ENCODE measurements at regions not wholly inside any gene's neighbourhood (a gene's known extent, or its start where the extent isn't known, plus 50 kb on each side); places are given as distances from the start of the nearest gene placed in this dataset.

DNA sequence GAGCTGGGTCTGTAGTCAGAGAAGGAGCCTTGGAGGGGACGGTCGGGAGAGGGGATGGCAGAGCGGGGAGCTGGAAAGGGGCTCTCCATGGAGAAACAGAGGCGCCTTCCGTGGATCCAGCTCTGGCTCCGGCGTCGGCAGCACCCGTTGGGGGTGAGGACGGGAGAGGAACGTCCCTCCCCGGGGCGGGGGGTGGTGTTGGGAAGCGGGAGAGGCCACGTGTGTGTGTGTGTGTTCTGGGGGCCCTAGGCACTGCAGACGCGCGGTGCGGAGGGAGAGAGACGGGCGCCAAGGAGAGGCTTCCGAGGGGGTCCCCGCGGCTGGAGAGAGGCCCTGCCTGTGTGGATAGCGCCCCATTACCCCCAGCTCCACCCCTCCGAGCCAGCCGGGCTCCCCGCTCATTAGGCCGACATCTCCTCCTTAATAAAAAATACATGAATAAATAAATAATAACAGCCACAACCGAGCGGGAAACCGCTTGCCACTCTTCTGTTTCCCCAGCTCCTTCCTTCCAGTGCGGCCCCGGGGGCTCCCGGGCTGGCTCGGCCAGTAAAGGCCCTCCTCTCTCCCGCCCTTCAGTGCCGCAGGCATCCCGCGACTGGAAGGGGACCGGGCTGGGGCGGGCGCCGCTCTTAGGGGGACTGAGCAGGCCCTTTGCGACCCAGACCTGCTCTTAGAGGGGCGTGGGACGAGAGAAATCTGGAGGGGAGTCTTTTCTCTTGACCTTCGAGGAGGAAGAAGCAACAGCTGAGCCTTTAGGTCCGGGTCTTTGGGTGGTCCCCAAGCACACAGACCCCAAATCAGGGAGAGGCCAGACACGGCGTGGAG, 71.3 kb upstream of the ARAP3 start:
- Histone ChIP-seq H3K9ac (ENCODE audit: insufficient read depth, low read length, poor library complexity, severe bottlenecking) (no peak overlapping the region), H3K4me3 (replicated peaks in 1 of 3; ENCODE audit: low read depth in 2 of 3, low read length in 3 of 3) (no peak overlapping the region), H3K36me3 (replicated peaks in 1 of 2; ENCODE audit: control insufficient read depth in 1 of 2, insufficient read depth in 2 of 2, low read length in 2 of 2) (no peaks in the 10 kb centered on the region), H3K27ac (ENCODE audit: low read depth in 1 of 2, low read length in 2 of 2) (no peak overlapping the region), H3K4me2 (replicated peaks; ENCODE audit: extremely low read depth, low read length, poor library complexity, severe bottlenecking) (no peak overlapping the region), H3K27me3 (ENCODE audit: control insufficient read depth in 2 of 2, insufficient read depth in 2 of 2, low read length in 2 of 2) (peaks cover 16 to 45% of the 10 kb centered on the region in 2 donors), H4K20me1 (ENCODE audit: insufficient read depth, low read length) (no peaks in the 10 kb centered on the region), H2AFZ (ENCODE audit: insufficient read depth, low read depth, low read length, poor library complexity, severe bottlenecking) (no peak overlapping the region), H3K4me1 (ENCODE audit: control insufficient read depth in 1 of 2, insufficient read depth in 2 of 2, low read length in 2 of 2) (no peaks in the 10 kb centered on the region), H3K9me3 (replicated peaks in 1 of 2; ENCODE audit: control insufficient read depth in 1 of 2, insufficient read depth in 1 of 2, low read length in 2 of 2) (peaks cover 0 to 5% of the 10 kb centered on the region in 2 donors), H3K79me2 (ENCODE audit: insufficient read depth, low read length) (no peaks in the 10 kb centered on the region)
- no peak for DNase-seq
- Mint-ChIP-seq H3K4me1 (no peaks in the 10 kb centered on the region), H3K27ac (no peak overlapping the region), H3K9me3 (peaks cover 0 to 5% (median 2%) of the 10 kb centered on the region in 7 donors), H3K4me3 (peak overlapping the region in 1 of 2 donors; percentile 62), H3K27me3 (ENCODE audit: low read depth in 3 of 3) (peaks cover 40 to 61% (median 56%) of the 10 kb centered on the region in 3 donors), H3K36me3 (no peaks in the 10 kb centered on the region)
- intact Hi-C loops (cut with micrococcal nuclease): no loop called here
- TF ChIP-seq, protein P1, sequence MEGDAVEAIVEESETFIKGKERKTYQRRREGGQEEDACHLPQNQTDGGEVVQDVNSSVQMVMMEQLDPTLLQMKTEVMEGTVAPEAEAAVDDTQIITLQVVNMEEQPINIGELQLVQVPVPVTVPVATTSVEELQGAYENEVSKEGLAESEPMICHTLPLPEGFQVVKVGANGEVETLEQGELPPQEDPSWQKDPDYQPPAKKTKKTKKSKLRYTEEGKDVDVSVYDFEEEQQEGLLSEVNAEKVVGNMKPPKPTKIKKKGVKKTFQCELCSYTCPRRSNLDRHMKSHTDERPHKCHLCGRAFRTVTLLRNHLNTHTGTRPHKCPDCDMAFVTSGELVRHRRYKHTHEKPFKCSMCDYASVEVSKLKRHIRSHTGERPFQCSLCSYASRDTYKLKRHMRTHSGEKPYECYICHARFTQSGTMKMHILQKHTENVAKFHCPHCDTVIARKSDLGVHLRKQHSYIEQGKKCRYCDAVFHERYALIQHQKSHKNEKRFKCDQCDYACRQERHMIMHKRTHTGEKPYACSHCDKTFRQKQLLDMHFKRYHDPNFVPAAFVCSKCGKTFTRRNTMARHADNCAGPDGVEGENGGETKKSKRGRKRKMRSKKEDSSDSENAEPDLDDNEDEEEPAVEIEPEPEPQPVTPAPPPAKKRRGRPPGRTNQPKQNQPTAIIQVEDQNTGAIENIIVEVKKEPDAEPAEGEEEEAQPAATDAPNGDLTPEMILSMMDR (IDR thresholded peaks at IDR 0.05): no peak
- WGBS (ENCODE audit: insufficient coverage): 12% methylated on average over 28 of the region's 51 CpGs

DNA sequence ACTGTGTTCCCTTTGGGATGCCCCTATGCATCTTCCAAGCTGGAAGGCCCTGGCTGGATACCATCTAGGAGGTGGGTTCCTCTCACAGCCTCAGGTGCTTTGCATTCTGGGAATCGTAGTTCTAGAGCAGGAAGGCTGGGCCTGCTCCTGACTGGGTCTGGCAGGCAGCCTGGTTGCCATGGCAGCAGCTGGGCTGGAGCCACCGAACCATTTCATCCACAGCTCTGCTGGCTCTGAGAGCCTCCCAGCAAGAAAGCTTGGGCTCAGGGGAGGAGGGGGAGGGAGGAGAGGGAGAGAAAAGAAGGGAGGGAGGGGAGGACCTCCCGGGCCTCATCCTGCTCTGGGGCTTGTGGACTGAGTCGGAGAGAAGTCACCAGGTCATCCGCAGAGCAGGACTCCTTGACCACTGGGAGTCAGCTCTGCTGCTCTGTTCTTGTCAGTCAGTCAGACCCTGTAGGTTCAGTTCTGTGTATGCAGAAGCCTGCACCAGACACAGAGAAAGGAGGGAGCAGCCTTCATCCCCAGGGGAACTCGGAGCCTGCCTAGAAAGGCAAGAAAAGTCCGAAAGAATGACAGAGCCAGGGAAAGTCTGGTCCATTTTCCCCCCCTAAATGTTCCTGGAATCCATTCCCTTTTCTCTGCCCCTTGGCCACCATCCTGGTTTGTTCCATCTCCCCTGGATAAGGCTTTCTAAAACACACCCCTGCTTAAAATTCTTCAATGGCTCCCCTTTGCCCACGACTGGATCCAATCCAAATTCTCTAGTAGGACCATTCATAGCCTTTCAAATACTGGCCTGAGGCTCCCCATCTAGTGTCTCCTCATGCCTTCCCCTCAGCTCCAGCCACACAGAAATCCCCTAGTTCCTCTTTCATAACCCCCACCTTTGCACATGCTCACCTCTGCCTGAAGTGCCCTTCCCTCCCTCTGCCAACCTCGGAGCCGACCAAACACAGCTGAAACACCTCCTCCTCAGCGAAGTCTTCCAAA, 65.4 kb upstream of the ARAP3 start:
- DNase-seq: no peak
- no peaks in the 10 kb centered on the region for H3K4me1 Mint-ChIP-seq
- H3K27me3 ChIP-seq (ENCODE audit: control insufficient read depth in 2 of 2, insufficient read depth in 2 of 2, low read length in 2 of 2): peaks cover 3 to 8% of the 10 kb centered on the region in 2 donors
- no peak overlapping the region for H3K4me2 ChIP-seq (replicated peaks; ENCODE audit: extremely low read depth, low read length, poor library complexity, severe bottlenecking)
- H3K79me2 ChIP-seq (ENCODE audit: insufficient read depth, low read length): no peaks in the 10 kb centered on the region
- H3K36me3 Mint-ChIP-seq: no peaks in the 10 kb centered on the region
- no peak overlapping the region for H3K27ac ChIP-seq (ENCODE audit: low read depth in 1 of 2, low read length in 2 of 2)
- no peaks in the 10 kb centered on the region for H4K20me1 ChIP-seq (ENCODE audit: insufficient read depth, low read length)
- no peak overlapping the region for H3K9ac ChIP-seq (ENCODE audit: insufficient read depth, low read length, poor library complexity, severe bottlenecking)
- no peak overlapping the region for H3K27ac Mint-ChIP-seq
- TF ChIP-seq, protein P1 (IDR thresholded peaks at IDR 0.05): no peak
- H3K27me3 Mint-ChIP-seq (ENCODE audit: low read depth in 3 of 3): peaks cover 13 to 31% (median 23%) of the 10 kb centered on the region in 3 donors
- H2AFZ ChIP-seq (ENCODE audit: insufficient read depth, low read depth, low read length, poor library complexity, severe bottlenecking): no peak overlapping the region
- H3K9me3 Mint-ChIP-seq: no peaks in the 10 kb centered on the region
- no peak overlapping the region for H3K4me3 ChIP-seq (replicated peaks in 1 of 3; ENCODE audit: low read depth in 2 of 3, low read length in 3 of 3)
- no peaks in the 10 kb centered on the region for H3K4me1 ChIP-seq (ENCODE audit: control insufficient read depth in 1 of 2, insufficient read depth in 2 of 2, low read length in 2 of 2)
- intact Hi-C loops (cut with micrococcal nuclease): no loop called here
- H3K4me3 Mint-ChIP-seq: no peak overlapping the region
- H3K36me3 ChIP-seq (replicated peaks in 1 of 2; ENCODE audit: control insufficient read depth in 1 of 2, insufficient read depth in 2 of 2, low read length in 2 of 2): no peaks in the 10 kb centered on the region
- no peaks in the 10 kb centered on the region for H3K9me3 ChIP-seq (replicated peaks in 1 of 2; ENCODE audit: control insufficient read depth in 1 of 2, insufficient read depth in 1 of 2, low read length in 2 of 2)
- WGBS (ENCODE audit: insufficient coverage): 32% methylated on average over 9 of the region's 11 CpGs

All from CD14-positive monocyte (primary cell).